Glutamatergic neuron (in vitro differentiated cells): ENCODE measurements at regions not wholly inside any gene's neighbourhood (a gene's known extent, or its start where the extent isn't known, plus 50 kb on each side); places are given as distances from the start of the nearest gene placed in this dataset.

Source experiments
- DNase-seq: peaks from one replicate; pipeline ENCODE4 v3.0.0; 2022
- H3K27ac Mint-ChIP-seq: one replicate; pipeline ENCODE4 v1.8.0; 2020; ENCODE audit warnings: mild to moderate bottlenecking, mixed read lengths, inconsistent platforms; ENCODE audit not compliant: unreplicated experiment
- H3K27me3 Mint-ChIP-seq: one replicate; pipeline ENCODE4 v1.8.0; 2020; ENCODE audit warnings: mild to moderate bottlenecking, moderate library complexity, mixed read lengths, inconsistent platforms; ENCODE audit not compliant: unreplicated experiment
- H3K36me3 Mint-ChIP-seq: one replicate; pipeline ENCODE4 v1.8.0; 2020; ENCODE audit warnings: mild to moderate bottlenecking, mixed read lengths, inconsistent platforms; ENCODE audit not compliant: unreplicated experiment
- H3K4me1 Mint-ChIP-seq: one replicate; pipeline ENCODE4 v1.8.0; 2020; ENCODE audit warnings: mild to moderate bottlenecking, low read depth, mixed read lengths, inconsistent platforms; ENCODE audit not compliant: unreplicated experiment
- H3K4me3 Mint-ChIP-seq: one replicate; pipeline ENCODE4 v1.8.0; 2020; ENCODE audit warnings: mild to moderate bottlenecking, mixed read lengths, inconsistent platforms; ENCODE audit not compliant: unreplicated experiment
- H3K9me3 Mint-ChIP-seq: one replicate; pipeline ENCODE4 v1.8.0; 2020; ENCODE audit warnings: mild to moderate bottlenecking, moderate library complexity, mixed read lengths, inconsistent platforms; ENCODE audit not compliant: unreplicated experiment
- TF ChIP-seq, protein P1 (sequence below): fragments of 200-600 bp; sonication (generic); IDR thresholded peaks from one replicate; pipeline ENCODE4 v1.5.0; 2021; ENCODE audit not compliant: partially characterized antibody, unreplicated experiment

DNA sequence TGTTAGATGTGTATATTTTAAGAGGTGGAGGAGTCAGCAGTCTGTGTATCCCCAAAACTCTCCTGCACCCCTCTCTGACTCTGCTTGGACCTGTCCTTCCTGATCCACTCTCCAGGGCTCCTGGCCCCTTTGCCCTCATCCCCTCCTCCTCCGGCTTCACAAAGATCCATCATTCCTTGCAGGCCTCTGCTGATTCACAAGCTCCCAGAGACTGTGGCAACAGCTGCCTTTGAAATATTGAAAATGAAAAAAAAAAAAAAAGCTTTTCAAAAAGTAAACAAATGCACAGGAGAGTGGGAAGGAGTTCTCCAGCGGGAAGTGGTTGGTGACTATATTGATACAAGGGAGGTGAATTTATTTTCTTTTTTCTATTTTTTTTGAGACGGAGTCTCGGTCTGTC lies 330.2 kb upstream of the SULF2 start:
- DNase-seq, result no peak
- peaks cover 2% of the 10 kb centered on the region for H3K9me3 Mint-ChIP-seq
- no peak overlapping the region for H3K4me3 Mint-ChIP-seq
- H3K27ac Mint-ChIP-seq, result no peak overlapping the region
- H3K4me1 Mint-ChIP-seq, result peaks cover 1% of the 10 kb centered on the region
- peaks cover 6% of the 10 kb centered on the region for H3K27me3 Mint-ChIP-seq
- TF ChIP-seq, protein P1, sequence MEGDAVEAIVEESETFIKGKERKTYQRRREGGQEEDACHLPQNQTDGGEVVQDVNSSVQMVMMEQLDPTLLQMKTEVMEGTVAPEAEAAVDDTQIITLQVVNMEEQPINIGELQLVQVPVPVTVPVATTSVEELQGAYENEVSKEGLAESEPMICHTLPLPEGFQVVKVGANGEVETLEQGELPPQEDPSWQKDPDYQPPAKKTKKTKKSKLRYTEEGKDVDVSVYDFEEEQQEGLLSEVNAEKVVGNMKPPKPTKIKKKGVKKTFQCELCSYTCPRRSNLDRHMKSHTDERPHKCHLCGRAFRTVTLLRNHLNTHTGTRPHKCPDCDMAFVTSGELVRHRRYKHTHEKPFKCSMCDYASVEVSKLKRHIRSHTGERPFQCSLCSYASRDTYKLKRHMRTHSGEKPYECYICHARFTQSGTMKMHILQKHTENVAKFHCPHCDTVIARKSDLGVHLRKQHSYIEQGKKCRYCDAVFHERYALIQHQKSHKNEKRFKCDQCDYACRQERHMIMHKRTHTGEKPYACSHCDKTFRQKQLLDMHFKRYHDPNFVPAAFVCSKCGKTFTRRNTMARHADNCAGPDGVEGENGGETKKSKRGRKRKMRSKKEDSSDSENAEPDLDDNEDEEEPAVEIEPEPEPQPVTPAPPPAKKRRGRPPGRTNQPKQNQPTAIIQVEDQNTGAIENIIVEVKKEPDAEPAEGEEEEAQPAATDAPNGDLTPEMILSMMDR, result no peak
- H3K36me3 Mint-ChIP-seq, result peaks cover under 1% of the 10 kb centered on the region

DNA sequence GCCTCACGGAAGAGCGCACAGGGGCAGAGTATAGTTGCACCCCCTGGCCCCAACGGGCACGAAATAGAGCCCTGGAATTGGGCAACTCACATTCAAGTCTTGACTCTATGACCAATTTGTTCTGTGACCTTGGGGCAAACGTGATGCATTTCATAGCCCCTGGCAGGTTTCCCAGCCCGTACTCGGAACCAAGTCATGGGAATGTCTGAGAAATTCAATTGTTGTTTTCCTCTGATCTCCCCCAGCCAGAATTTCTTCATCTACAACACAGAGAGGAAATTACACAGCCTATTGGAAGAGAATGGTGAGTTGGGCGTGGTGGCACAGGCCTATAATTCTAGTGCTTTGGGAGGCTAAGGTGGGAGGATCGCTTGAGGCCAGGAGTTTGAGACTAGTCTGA lies 322.3 kb upstream of the SULF2 start:
- H3K27ac Mint-ChIP-seq, result no peak overlapping the region
- peaks cover 17% of the 10 kb centered on the region for H3K9me3 Mint-ChIP-seq
- TF ChIP-seq, protein P1, result no peak
- H3K4me3 Mint-ChIP-seq, result no peak overlapping the region
- H3K36me3 Mint-ChIP-seq, result peaks cover 13% of the 10 kb centered on the region
- peaks cover 6% of the 10 kb centered on the region for H3K27me3 Mint-ChIP-seq
- DNase-seq, result no peak
- peaks cover 36% of the 10 kb centered on the region for H3K4me1 Mint-ChIP-seq

DNA sequence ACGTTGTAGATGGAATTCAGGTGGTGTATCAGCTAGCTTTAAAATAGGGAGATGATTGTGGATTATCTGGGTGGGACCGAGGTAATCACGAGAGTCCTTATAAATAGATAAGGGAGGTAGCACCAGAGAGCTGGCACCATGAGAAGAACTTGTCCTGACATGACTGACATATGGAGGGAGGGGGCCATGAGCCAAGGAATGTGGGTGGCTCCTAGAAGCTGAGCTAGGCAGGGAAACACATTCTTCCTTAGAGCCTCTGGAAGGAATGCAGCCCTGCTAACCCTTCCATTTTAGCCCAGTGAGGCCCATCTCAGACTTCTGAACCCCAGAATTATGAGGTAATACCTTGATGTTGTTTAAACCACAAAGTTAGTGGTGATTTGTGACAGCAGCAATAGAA lies 321.1 kb upstream of the SULF2 start:
- no peak for DNase-seq
- Mint-ChIP-seq H3K27ac (peak overlapping the region; percentile 88), H3K27me3 (peaks cover 4% of the 10 kb centered on the region), H3K4me3 (no peak overlapping the region), H3K9me3 (peaks cover 17% of the 10 kb centered on the region), H3K36me3 (peaks cover 13% of the 10 kb centered on the region), H3K4me1 (peaks cover 40% of the 10 kb centered on the region)
- TF ChIP-seq, protein P1, result no peak

DNA sequence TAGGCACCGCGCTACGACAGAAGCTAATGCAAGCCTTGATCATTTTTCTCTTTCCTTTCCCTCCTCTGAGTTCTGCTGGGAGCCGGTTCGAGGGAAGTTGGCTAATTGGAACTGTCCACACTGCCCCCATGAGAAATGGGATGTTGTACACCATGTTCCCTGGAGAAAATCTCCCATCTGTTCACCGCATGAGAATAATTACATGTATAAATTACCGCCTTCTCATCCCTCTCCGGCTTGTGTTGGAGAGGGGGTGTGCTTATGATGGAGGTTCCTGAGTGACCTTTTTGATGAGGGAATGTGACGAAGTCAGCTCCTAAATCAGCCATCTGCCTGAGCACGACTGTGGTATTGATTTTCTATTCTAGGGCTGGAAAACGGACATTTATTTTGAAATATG lies 320.2 kb upstream of the SULF2 start:
- Mint-ChIP-seq H3K27ac (peak overlapping the region; percentile 88), H3K9me3 (peaks cover 17% of the 10 kb centered on the region), H3K27me3 (peaks cover 4% of the 10 kb centered on the region), H3K36me3 (peaks cover 17% of the 10 kb centered on the region), H3K4me3 (peak overlapping the region; percentile 65), H3K4me1 (peaks cover 40% of the 10 kb centered on the region)
- TF ChIP-seq, protein P1, result no peak
- peak; percentile 29 for DNase-seq

DNA sequence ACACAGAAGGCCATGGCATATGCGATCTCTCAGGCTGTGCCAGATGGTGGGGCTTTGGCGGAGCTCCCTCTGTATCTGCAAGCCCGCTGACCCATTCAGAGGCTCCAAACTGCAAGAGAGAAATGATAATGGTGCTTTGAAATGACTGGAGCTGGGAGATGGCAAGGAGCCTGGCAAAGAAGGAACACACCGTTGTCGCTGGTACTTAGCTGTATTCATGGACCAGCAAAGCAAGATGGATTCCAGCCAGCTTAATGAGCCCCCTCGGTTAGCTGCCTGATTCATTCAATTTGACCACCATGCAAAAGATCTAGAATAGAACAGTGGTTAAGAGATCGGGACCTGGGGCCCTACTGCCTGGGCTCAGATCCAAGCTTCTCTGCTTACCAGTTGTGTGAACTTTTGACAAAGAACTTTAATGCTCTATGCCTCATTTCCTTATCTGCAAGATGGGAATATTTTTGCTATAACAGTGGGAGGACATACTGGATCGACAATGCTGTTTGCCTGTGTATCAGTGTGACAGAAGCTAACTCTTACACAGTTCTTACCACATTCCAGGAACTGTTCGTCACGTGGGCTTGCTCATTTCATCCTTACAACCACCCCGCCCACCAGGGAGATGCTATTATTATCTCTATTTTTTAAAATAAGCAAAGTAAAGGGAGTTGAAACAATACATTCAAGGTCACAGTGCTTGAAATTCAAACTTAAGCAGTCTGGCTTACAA lies 317.8 kb upstream of the SULF2 start:
- Mint-ChIP-seq H3K4me3 (no peak overlapping the region), H3K4me1 (peaks cover 37% of the 10 kb centered on the region), H3K27ac (peak overlapping the region; percentile 65), H3K27me3 (peaks cover 3% of the 10 kb centered on the region), H3K9me3 (peaks cover 9% of the 10 kb centered on the region), H3K36me3 (peaks cover 11% of the 10 kb centered on the region)
- TF ChIP-seq, protein P1, result no peak
- peak; percentile 32 for DNase-seq
